ENCODE measurements at regions not wholly inside any gene's neighbourhood (a gene's known extent, or its start where the extent isn't known, plus 50 kb on each side); places are given as distances from the start of the nearest gene placed in this dataset.

- Histone ChIP-seq H3K36me3 (ENCODE audit: control insufficient read depth, insufficient read depth, low read length) (no peaks in the 10 kb centered on the region), H3K4me3 (ENCODE audit: insufficient read depth, low read depth, low read length) (no peak overlapping the region), H3K4me1 (ENCODE audit: control insufficient read depth, insufficient read depth, low read length) (peaks cover 4% of the 10 kb centered on the region), H3K27ac (ENCODE audit: insufficient read depth, low read depth, low read length, poor library complexity, severe bottlenecking) (no peak overlapping the region), H3K27me3 (ENCODE audit: control insufficient read depth, insufficient read depth, low read length, poor library complexity, severe bottlenecking) (no peaks in the 10 kb centered on the region), H3K9me3 (ENCODE audit: control insufficient read depth, low read length) (no peaks in the 10 kb centered on the region)
- 90 to 92% methylated on average over 2 of the region's 2 CpGs for WGBS, 2 experiments
These were observed 202.0 kb upstream of the SNX7 start for GRCh38 chr1:98459486-98459870.

- H3K27me3 ChIP-seq (ENCODE audit: control insufficient read depth, insufficient read depth, low read length, poor library complexity, severe bottlenecking) = no peaks in the 10 kb centered on the region
- H3K36me3 ChIP-seq (ENCODE audit: control insufficient read depth, insufficient read depth, low read length) = no peaks in the 10 kb centered on the region
- WGBS, 2 experiments = 19 to 23% methylated on average over 6 to 8 of the region's 8 CpGs
- no peaks in the 10 kb centered on the region for H3K9me3 ChIP-seq (ENCODE audit: control insufficient read depth, low read length)
- H3K4me1 ChIP-seq (ENCODE audit: control insufficient read depth, insufficient read depth, low read length) = peaks cover 4% of the 10 kb centered on the region
- H3K4me3 ChIP-seq (ENCODE audit: insufficient read depth, low read depth, low read length) = no peak overlapping the region
- H3K27ac ChIP-seq (ENCODE audit: insufficient read depth, low read depth, low read length, poor library complexity, severe bottlenecking) = no peak overlapping the region
These were observed 202.7 kb upstream of the SNX7 start for GRCh38 chr1:98458511-98459485.

GRCh38 chr1:98457248-98457647, 204.3 kb upstream of the SNX7 start:
- Histone ChIP-seq H3K27me3 (ENCODE audit: control insufficient read depth, insufficient read depth, low read length, poor library complexity, severe bottlenecking) (no peaks in the 10 kb centered on the region), H3K9me3 (ENCODE audit: control insufficient read depth, low read length) (no peaks in the 10 kb centered on the region), H3K4me1 (ENCODE audit: control insufficient read depth, insufficient read depth, low read length) (peaks cover 4% of the 10 kb centered on the region), H3K36me3 (ENCODE audit: control insufficient read depth, insufficient read depth, low read length) (no peaks in the 10 kb centered on the region), H3K27ac (ENCODE audit: insufficient read depth, low read depth, low read length, poor library complexity, severe bottlenecking) (no peak overlapping the region), H3K4me3 (ENCODE audit: insufficient read depth, low read depth, low read length) (no peak overlapping the region)
- 91 to 96% methylated on average over 4 of the region's 4 CpGs for WGBS, 2 experiments

DNA sequence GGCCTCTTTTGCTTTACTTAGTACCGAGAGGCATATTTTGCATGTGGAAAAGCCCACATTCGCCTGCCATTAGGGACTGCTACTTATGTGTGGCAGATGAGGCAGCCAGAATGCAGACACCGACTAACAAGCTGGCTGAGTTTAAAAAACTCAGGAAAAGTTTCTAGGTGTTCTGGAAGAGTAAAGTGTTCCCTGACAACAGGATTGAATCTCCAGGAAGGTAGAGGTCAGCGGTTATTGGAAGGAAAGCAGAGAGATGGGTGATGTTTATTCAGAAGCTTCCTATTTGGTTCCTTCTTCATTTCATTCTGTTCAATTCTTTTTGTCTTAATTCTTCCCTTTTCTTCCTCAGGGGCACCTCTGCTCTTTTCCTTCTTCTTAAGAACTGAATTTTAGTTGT, 206.9 kb upstream of the SNX7 start:
- Histone ChIP-seq H3K4me3 (ENCODE audit: insufficient read depth, low read depth, low read length) (no peak overlapping the region), H3K9me3 (ENCODE audit: control insufficient read depth, low read length) (no peaks in the 10 kb centered on the region), H3K27ac (ENCODE audit: insufficient read depth, low read depth, low read length, poor library complexity, severe bottlenecking) (no peak overlapping the region), H3K27me3 (ENCODE audit: control insufficient read depth, insufficient read depth, low read length, poor library complexity, severe bottlenecking) (no peaks in the 10 kb centered on the region), H3K4me1 (ENCODE audit: control insufficient read depth, insufficient read depth, low read length) (peaks cover 4% of the 10 kb centered on the region), H3K36me3 (ENCODE audit: control insufficient read depth, insufficient read depth, low read length) (no peaks in the 10 kb centered on the region)
- WGBS, 2 experiments = 94 to 95% methylated on average over 4 of the region's 4 CpGs

- H3K36me3 ChIP-seq (ENCODE audit: control insufficient read depth, insufficient read depth, low read length) = no peaks in the 10 kb centered on the region
- H3K27me3 ChIP-seq (ENCODE audit: control insufficient read depth, insufficient read depth, low read length, poor library complexity, severe bottlenecking) = no peaks in the 10 kb centered on the region
- WGBS, 2 experiments = 100% methylated on average over 1 of the region's 1 CpG; no CpG with 5 or more reads in 1 of the 2 experiments
These were observed 208.5 kb upstream of the SNX7 start for GRCh38 chr1:98453066-98453465.

GRCh38 chr1:98452162-98452561, 209.4 kb upstream of the SNX7 start:
- no peaks in the 10 kb centered on the region for H3K36me3 ChIP-seq (ENCODE audit: control insufficient read depth, insufficient read depth, low read length)
- no peaks in the 10 kb centered on the region for H3K4me1 ChIP-seq (ENCODE audit: control insufficient read depth, insufficient read depth, low read length)
- 92 to 100% methylated on average over 1 of the region's 2 CpGs for WGBS, 2 experiments
- H3K27me3 ChIP-seq (ENCODE audit: control insufficient read depth, insufficient read depth, low read length, poor library complexity, severe bottlenecking) = no peaks in the 10 kb centered on the region
- H3K27ac ChIP-seq (ENCODE audit: insufficient read depth, low read depth, low read length, poor library complexity, severe bottlenecking) = no peak overlapping the region
- H3K4me3 ChIP-seq (ENCODE audit: insufficient read depth, low read depth, low read length) = no peak overlapping the region
- no peaks in the 10 kb centered on the region for H3K9me3 ChIP-seq (ENCODE audit: control insufficient read depth, low read length)

More at GRCh38 chr1:98453066-98453465, 208.5 kb upstream of the SNX7 start:
- no peak overlapping the region for H3K27ac ChIP-seq (ENCODE audit: insufficient read depth, low read depth, low read length, poor library complexity, severe bottlenecking)
- no peak overlapping the region for H3K4me3 ChIP-seq (ENCODE audit: insufficient read depth, low read depth, low read length)
- H3K4me1 ChIP-seq (ENCODE audit: control insufficient read depth, insufficient read depth, low read length) = peaks cover 4% of the 10 kb centered on the region
- H3K9me3 ChIP-seq (ENCODE audit: control insufficient read depth, low read length) = no peaks in the 10 kb centered on the region

- Histone ChIP-seq H3K4me1 (ENCODE audit: control insufficient read depth, insufficient read depth, low read length) (no peaks in the 10 kb centered on the region), H3K4me3 (ENCODE audit: insufficient read depth, low read depth, low read length) (no peak overlapping the region), H3K27me3 (ENCODE audit: control insufficient read depth, insufficient read depth, low read length, poor library complexity, severe bottlenecking) (no peaks in the 10 kb centered on the region), H3K27ac (ENCODE audit: insufficient read depth, low read depth, low read length, poor library complexity, severe bottlenecking) (no peak overlapping the region), H3K9me3 (ENCODE audit: control insufficient read depth, low read length) (no peaks in the 10 kb centered on the region), H3K36me3 (ENCODE audit: control insufficient read depth, insufficient read depth, low read length) (no peaks in the 10 kb centered on the region)
- WGBS, 2 experiments = 100% methylated on average over 1 of the region's 1 CpG; no CpG with 5 or more reads in 1 of the 2 experiments
These were observed 220.2 kb upstream of the SNX7 start for GRCh38 chr1:98441281-98441680.

DNA sequence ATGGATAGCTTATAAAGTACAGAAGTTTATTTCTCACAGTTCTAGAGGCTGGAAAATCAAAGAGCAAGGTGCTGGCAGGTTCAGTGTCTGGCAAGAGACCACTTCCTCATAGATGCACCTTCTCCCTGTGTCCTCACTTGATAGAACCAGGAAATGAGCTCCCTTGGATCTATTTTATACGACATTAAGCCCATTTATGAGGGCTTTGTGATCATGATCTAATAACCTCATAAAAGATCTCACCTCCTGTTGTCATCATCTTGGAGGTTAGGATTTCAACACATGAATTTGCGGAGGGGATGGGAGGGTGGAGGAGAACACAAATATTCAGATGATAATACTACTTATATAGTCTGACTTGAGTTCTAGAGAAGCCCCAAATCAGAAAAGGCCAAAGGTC, 222.1 kb upstream of the SNX7 start:
- Histone ChIP-seq H3K4me1 (ENCODE audit: control insufficient read depth, insufficient read depth, low read length) (no peaks in the 10 kb centered on the region), H3K36me3 (ENCODE audit: control insufficient read depth, insufficient read depth, low read length) (no peaks in the 10 kb centered on the region), H3K27ac (ENCODE audit: insufficient read depth, low read depth, low read length, poor library complexity, severe bottlenecking) (no peak overlapping the region), H3K27me3 (ENCODE audit: control insufficient read depth, insufficient read depth, low read length, poor library complexity, severe bottlenecking) (no peaks in the 10 kb centered on the region), H3K9me3 (ENCODE audit: control insufficient read depth, low read length) (no peaks in the 10 kb centered on the region), H3K4me3 (ENCODE audit: insufficient read depth, low read depth, low read length) (no peak overlapping the region)
- WGBS, 2 experiments = 89 to 93% methylated on average over 1 of the region's 2 CpGs

- Histone ChIP-seq H3K27me3 (ENCODE audit: control insufficient read depth, insufficient read depth, low read length, poor library complexity, severe bottlenecking) (no peaks in the 10 kb centered on the region), H3K4me3 (ENCODE audit: insufficient read depth, low read depth, low read length) (no peak overlapping the region), H3K27ac (ENCODE audit: insufficient read depth, low read depth, low read length, poor library complexity, severe bottlenecking) (no peak overlapping the region), H3K4me1 (ENCODE audit: control insufficient read depth, insufficient read depth, low read length) (no peaks in the 10 kb centered on the region), H3K36me3 (ENCODE audit: control insufficient read depth, insufficient read depth, low read length) (no peaks in the 10 kb centered on the region), H3K9me3 (ENCODE audit: control insufficient read depth, low read length) (no peaks in the 10 kb centered on the region)
These were observed 224.0 kb upstream of the SNX7 start for GRCh38 chr1:98437540-98437939.

DNA sequence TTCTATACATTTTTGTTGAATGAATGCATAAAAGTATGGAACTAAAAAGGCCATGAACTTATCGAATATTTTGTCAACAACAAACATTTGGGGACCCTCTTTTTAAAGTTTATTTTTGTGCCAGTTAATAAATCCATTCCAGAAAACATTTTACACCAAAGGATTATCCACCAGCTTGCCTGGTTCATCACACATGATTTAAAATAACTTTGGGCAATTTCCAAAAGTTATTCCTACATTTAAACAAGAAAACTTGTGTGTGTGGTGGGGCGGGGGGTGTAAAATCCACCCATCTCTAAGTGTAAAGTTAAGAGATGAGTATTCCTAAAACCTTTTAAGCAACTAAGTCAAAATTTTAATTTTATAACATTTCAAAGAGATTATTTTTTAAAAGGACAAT, 224.5 kb upstream of the SNX7 start:
- no peaks in the 10 kb centered on the region for H3K27me3 ChIP-seq (ENCODE audit: control insufficient read depth, insufficient read depth, low read length, poor library complexity, severe bottlenecking)
- WGBS, 2 experiments = 94 to 100% methylated on average over 1 of the region's 2 CpGs
- H3K27ac ChIP-seq (ENCODE audit: insufficient read depth, low read depth, low read length, poor library complexity, severe bottlenecking) = no peak overlapping the region
- no peak overlapping the region for H3K4me3 ChIP-seq (ENCODE audit: insufficient read depth, low read depth, low read length)
- no peaks in the 10 kb centered on the region for H3K9me3 ChIP-seq (ENCODE audit: control insufficient read depth, low read length)
- no peaks in the 10 kb centered on the region for H3K36me3 ChIP-seq (ENCODE audit: control insufficient read depth, insufficient read depth, low read length)
- H3K4me1 ChIP-seq (ENCODE audit: control insufficient read depth, insufficient read depth, low read length) = no peaks in the 10 kb centered on the region
